Activated T-helper 2 cell treated with anti-CD3 and anti-CD28 coated beads, Interferon-gamma antibody, Interleukin-2, Interleukin-4, amounts not matched to agents 10 μg/mL and 5 μg/mL and 100 μg/mL, durations not matched to agents 14 hours and 24 hours and 36 hours (primary cell): ENCODE measurements at regions not wholly inside any gene's neighbourhood (a gene's known extent, or its start where the extent isn't known, plus 50 kb on each side); places are given as distances from the start of the nearest gene placed in this dataset.

Experiments
- DNase-seq: peaks from one replicate; pipeline ENCODE4 v3.0.0; 2021; ENCODE audit warnings: low spot score
- H3K27ac Mint-ChIP-seq: one replicate; pipeline ENCODE4 v1.8.0; 2021; ENCODE audit warnings: mixed read lengths
- H3K27me3 Mint-ChIP-seq: one replicate; pipeline ENCODE4 v1.8.0; 2021; ENCODE audit warnings: low read depth, mixed read lengths
- H3K36me3 Mint-ChIP-seq: one replicate; pipeline ENCODE4 v1.8.0; 2021; ENCODE audit warnings: low read depth, mixed read lengths
- H3K4me1 Mint-ChIP-seq: one replicate; pipeline ENCODE4 v1.8.0; 2021; ENCODE audit warnings: low read depth, mixed read lengths
- H3K4me3 Mint-ChIP-seq: one replicate; pipeline ENCODE4 v1.8.0; 2021; ENCODE audit warnings: low read depth, mild to moderate bottlenecking, moderate library complexity, mixed read lengths
- H3K9me3 Mint-ChIP-seq: one replicate; pipeline ENCODE4 v1.8.0; 2021; ENCODE audit warnings: mixed read lengths
- intact Hi-C: fragments of 100-400 bp; cut with micrococcal nuclease; formaldehyde crosslinking; loops from one replicate; pipeline ENCODE4 v1.15.1; 2023

DNA sequence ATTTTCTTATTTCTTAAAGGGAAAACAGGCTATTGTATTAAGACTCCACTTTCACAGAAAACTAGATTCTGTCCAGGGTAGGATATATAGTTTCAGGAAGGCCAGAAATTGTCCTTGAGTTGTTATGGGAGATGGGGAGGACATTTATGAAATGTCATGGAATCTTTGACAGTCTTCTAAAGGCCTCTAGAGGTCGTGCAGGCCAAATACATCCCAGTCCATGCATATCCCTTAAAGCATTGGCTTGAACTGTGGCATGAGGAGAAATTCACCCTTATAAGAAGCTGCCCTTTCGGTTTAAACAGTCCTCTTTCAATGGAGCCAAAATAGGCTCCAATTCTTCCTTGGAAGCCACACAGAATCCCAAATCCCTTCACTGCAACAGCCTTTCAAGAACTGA lies 183.6 kb upstream of the NOCT start:
- H3K9me3 Mint-ChIP-seq: no peaks in the 10 kb centered on the region
- no peak overlapping the region for H3K4me3 Mint-ChIP-seq
- H3K36me3 Mint-ChIP-seq: no peaks in the 10 kb centered on the region
- H3K27ac Mint-ChIP-seq: no peak overlapping the region
- intact Hi-C loops: no loop called here
- H3K27me3 Mint-ChIP-seq: peaks cover 2% of the 10 kb centered on the region
- H3K4me1 Mint-ChIP-seq: no peaks in the 10 kb centered on the region
- no peak for DNase-seq

DNA sequence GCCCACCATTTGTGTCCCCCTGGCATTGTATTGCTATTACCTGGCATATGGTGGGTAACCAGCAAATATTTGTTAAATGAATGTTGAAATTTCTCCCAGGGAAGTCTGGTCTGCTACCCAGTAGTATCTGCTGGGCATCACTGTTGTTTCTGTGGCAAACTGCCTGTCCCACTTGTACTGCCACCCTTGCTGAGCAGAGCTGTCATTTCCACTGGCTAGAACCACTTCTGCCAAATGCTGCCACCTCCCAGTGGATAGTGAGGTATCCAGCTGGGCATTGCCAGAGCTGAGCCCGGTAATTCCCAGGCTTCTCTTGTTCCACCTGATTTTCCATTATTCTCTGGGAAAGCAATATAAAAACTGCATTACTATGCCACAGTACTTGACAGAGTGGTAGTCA lies 186.7 kb upstream of the NOCT start:
- intact Hi-C loops: no loop called here
- H3K27me3 Mint-ChIP-seq: peaks cover 2% of the 10 kb centered on the region
- H3K4me1 Mint-ChIP-seq: no peaks in the 10 kb centered on the region
- DNase-seq: no peak
- no peaks in the 10 kb centered on the region for H3K9me3 Mint-ChIP-seq
- H3K36me3 Mint-ChIP-seq: no peaks in the 10 kb centered on the region
- H3K27ac Mint-ChIP-seq: no peak overlapping the region
- no peak overlapping the region for H3K4me3 Mint-ChIP-seq

DNA sequence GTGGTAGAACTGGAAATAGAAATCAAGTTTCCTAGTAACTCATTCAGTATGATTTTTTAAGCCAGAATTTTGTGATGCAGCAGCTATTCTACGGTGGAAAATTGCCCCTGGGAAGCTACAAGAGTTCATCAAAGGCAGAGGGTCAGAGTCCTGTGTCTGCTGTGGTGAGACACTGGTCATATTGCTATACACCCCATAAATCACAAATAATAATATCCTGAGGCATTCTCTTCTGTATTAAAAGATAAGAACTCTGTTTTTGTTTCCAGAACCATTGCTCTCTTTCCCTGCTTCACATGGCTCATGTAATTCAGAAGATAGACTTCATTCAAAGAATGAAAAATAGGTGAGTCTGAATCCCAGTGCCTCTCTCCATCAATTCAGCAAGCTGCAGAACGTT lies 188.8 kb upstream of the NOCT start:
- no peaks in the 10 kb centered on the region for H3K36me3 Mint-ChIP-seq
- intact Hi-C loops: no loop called here
- peaks cover 2% of the 10 kb centered on the region for H3K27me3 Mint-ChIP-seq

DNA sequence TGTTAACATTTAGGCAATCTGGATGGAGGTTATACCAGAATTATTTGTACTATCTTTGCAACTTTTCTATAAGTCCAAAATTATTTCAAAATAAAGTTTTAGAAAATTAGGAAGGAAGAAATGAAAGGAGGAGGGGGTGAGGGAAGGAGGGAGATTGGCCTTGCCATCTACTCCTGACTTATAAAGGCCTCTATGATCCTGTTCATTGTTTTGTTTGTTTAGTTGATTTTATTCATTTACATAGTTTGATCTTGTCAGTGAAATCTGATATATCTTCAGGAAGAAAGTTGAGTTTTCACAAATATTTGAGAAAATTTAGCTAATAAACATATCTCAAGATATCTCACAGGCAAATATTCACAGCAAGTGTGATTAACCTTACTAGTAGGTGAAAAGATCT lies 189.3 kb upstream of the NOCT start:
- Mint-ChIP-seq H3K27ac (no peak overlapping the region), H3K36me3 (no peaks in the 10 kb centered on the region), H3K27me3 (peaks cover 2% of the 10 kb centered on the region), H3K4me3 (no peak overlapping the region), H3K9me3 (no peaks in the 10 kb centered on the region), H3K4me1 (no peaks in the 10 kb centered on the region)
- DNase-seq: no peak
- intact Hi-C loops: no loop called here

More for the DNA sequence above, 188.8 kb upstream of the NOCT start:
- Mint-ChIP-seq H3K4me3 (no peak overlapping the region), H3K9me3 (no peaks in the 10 kb centered on the region), H3K27ac (no peak overlapping the region), H3K4me1 (no peaks in the 10 kb centered on the region)
- no peak for DNase-seq

DNA sequence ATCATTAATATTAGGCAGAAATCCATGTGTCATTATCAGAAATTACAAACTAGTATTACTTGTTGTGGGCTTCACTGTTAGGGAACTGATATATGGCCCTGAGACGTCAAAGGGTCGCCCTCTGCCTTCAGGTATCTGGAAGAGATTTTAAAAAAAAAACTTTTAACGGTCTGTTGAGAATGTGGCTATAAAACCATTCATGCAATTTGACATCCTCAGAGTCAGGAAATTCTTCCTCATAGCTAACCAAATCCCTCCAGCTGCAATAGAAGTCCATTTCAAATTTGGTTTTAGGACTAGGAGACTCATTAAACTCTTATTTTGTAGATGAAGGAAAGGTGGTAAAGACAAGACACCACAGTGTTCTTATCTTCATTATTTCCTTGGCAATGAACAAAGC lies 194.2 kb upstream of the NOCT start:
- no peaks in the 10 kb centered on the region for H3K9me3 Mint-ChIP-seq
- intact Hi-C loops: no loop called here
- H3K4me3 Mint-ChIP-seq: no peak overlapping the region
- H3K27me3 Mint-ChIP-seq: no peaks in the 10 kb centered on the region
- no peaks in the 10 kb centered on the region for H3K4me1 Mint-ChIP-seq
- no peak for DNase-seq
- H3K36me3 Mint-ChIP-seq: no peaks in the 10 kb centered on the region
- no peak overlapping the region for H3K27ac Mint-ChIP-seq

DNA sequence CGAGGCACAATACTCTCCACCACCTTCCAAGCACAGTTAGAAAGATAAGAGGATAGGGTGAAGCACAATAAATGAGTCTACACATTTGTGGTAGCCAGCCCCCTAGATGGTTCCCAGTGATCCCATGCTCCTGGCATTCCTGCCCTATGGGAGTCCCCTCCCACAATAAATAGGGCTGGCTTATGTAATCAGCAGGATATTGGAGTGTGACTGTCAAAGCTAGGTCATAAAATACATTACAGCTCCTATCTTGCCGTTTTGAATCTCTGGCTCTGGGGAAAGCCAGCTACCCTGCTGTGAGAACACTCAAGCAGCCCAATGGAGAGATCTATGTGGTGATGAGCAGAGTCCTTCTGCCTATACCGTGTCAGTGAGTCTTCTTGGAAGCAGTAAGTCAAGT lies 198.7 kb upstream of the NOCT start:
- intact Hi-C loops: no loop called here
- Mint-ChIP-seq H3K4me1 (no peaks in the 10 kb centered on the region), H3K36me3 (no peaks in the 10 kb centered on the region), H3K4me3 (no peak overlapping the region), H3K9me3 (no peaks in the 10 kb centered on the region), H3K27ac (no peak overlapping the region), H3K27me3 (no peaks in the 10 kb centered on the region)
- no peak for DNase-seq

DNA sequence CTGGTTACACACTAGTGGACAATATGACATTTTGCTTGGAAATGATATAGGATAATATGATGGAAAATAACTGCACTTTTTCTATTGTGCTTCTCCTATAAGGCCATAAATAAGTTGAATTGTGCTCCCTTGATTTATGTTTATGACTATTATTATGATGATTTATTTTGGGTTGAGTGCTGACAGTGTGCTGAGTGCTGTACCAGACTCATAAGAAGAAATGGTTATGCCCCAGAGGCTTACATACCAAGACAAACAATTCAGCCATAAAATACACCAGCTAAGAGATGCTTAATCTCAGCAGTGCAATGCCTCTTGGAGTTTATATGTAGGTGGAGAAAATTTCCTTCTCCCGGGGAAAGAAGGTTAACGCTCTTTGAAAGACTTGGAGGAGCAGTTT lies 199.8 kb upstream of the NOCT start:
- DNase-seq: no peak
- intact Hi-C loops: no loop called here
- Mint-ChIP-seq H3K4me3 (no peak overlapping the region), H3K4me1 (no peaks in the 10 kb centered on the region), H3K27ac (no peak overlapping the region), H3K27me3 (no peaks in the 10 kb centered on the region), H3K9me3 (no peaks in the 10 kb centered on the region), H3K36me3 (no peaks in the 10 kb centered on the region)

DNA sequence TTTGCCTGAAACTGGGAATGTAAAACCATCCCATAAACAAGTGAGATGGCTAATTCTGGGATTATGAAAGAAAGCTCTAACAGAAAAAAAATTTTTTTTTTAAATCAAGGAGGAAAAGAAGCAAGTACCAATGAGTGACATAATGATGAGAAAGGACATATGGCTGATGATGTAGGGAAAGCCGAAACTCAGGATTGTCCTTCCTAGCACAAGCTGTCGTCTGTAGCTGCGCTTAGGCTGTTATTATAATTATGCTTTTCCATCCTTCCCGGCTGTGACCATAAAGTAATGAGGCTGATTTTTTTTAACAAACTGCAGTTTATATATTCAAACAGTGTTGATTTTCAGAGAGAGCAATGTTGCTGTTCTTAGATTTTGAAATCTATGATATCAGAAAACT lies 209.8 kb upstream of the NOCT start:
- DNase-seq: no peak
- Mint-ChIP-seq H3K4me1 (no peaks in the 10 kb centered on the region), H3K27me3 (peaks cover 10% of the 10 kb centered on the region), H3K36me3 (no peaks in the 10 kb centered on the region), H3K27ac (no peak overlapping the region), H3K9me3 (no peaks in the 10 kb centered on the region), H3K4me3 (no peak overlapping the region)
- intact Hi-C loops: no loop called here

DNA sequence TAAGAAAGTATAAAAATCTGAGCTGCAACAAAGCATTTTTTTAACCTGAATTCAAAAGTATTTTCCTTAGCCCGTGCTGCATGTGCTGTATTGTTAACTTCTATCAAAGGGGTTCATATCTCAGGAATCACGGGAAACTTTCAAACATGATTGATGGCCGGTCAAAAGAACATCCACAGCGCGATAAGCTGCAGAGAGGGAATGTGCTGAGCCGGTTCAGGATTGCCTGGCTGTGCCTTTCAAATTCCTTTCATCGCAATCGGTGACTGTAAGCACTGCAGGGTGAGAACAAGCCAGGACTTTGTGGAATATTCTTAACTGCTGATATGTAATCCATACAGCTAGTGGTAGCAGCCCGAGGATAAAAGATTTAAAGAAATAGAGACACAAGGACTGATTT lies 210.9 kb upstream of the NOCT start:
- no peak for DNase-seq
- intact Hi-C loops: no loop called here
- no peaks in the 10 kb centered on the region for H3K36me3 Mint-ChIP-seq
- H3K4me3 Mint-ChIP-seq: no peak overlapping the region
- peaks cover 10% of the 10 kb centered on the region for H3K27me3 Mint-ChIP-seq
- no peak overlapping the region for H3K27ac Mint-ChIP-seq
- H3K4me1 Mint-ChIP-seq: no peaks in the 10 kb centered on the region
- no peaks in the 10 kb centered on the region for H3K9me3 Mint-ChIP-seq

DNA sequence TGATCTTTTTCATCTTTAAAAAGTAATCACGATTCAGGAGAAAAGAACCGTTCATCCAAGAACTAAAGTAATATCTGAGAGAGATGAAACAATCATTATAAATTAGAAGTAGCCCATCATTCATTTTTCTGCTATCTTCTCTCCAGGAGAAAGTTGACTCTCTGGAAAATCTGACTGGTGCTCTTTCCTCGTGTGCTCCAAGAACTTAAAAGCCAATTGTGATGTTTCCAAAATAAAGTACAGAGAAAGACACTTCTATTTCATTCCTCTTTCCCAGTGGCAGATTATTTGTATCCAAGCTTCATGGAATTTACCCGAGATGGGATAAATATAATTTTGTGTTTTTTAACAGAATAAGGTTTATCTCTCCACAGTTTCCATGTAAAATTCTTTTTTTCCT lies 212.5 kb upstream of the NOCT start:
- Mint-ChIP-seq H3K36me3 (no peaks in the 10 kb centered on the region), H3K4me1 (no peaks in the 10 kb centered on the region), H3K27ac (no peak overlapping the region), H3K27me3 (peaks cover 10% of the 10 kb centered on the region), H3K4me3 (no peak overlapping the region), H3K9me3 (no peaks in the 10 kb centered on the region)
- intact Hi-C loops: no loop called here
- DNase-seq: no peak

DNA sequence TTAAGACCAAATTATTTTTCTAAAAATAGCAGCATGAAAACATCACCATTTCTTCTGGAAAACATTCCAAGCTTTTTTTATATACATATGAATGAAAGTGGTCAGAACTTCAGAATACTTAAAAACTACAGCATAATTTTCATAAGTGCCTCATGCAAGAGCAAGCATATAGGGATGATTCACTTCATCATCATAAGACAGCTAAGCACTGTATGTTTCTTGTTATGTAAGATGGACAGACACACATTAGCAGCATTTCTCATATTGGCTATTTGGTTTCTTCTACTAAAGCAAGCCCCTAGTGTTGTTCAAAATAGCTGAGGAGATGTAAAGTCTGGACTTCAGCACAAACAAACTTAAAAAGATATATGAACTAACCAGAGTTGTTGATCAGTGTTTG lies 213.1 kb upstream of the NOCT start:
- intact Hi-C loops: no loop called here
- no peak for DNase-seq
- Mint-ChIP-seq H3K4me1 (no peaks in the 10 kb centered on the region), H3K27me3 (peaks cover 10% of the 10 kb centered on the region), H3K4me3 (no peak overlapping the region), H3K9me3 (no peaks in the 10 kb centered on the region), H3K27ac (no peak overlapping the region), H3K36me3 (no peaks in the 10 kb centered on the region)

DNA sequence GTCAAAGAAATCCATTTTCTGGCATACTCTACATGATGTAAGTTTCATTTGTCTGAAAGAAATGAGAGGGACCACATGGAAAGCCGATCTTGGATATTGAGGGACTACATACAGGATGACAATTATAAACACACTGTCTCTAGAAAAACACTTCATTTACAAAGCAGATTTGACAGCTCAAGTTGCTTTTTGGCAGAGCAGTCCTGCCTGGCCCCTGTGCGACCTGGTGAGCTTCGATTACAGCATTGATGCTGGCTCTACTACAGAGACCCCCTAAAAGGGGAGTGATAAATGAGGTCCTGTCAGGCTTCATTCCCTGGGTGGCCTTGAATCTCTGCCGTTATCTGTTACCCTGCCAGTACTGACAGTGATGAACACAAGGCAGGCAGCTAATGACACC lies 215.2 kb upstream of the NOCT start:
- no peaks in the 10 kb centered on the region for H3K4me1 Mint-ChIP-seq
- no peak for DNase-seq
- no peaks in the 10 kb centered on the region for H3K9me3 Mint-ChIP-seq
- peaks cover 10% of the 10 kb centered on the region for H3K27me3 Mint-ChIP-seq
- H3K27ac Mint-ChIP-seq: no peak overlapping the region
- intact Hi-C loops: no loop called here
- no peaks in the 10 kb centered on the region for H3K36me3 Mint-ChIP-seq
- H3K4me3 Mint-ChIP-seq: no peak overlapping the region

DNA sequence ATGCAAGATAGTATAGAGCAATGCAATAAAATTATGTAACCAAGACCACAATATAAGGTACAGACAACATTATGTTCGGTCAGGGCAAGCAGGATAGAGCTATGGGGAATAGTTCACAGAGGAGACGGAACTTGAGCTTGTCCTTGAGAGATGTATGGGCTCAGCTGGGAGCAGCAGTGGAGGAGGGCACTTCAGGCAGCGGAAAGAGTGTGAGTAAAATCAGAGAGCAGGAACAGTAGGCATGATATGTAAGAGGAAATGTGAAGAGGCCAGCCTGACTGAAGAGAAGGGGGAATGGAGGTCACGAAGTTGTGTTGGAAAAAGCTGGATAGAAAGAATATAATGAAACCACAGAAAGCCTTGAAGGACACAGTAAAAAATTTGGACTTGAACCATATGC lies 217.2 kb upstream of the NOCT start:
- Mint-ChIP-seq H3K27me3 (peaks cover 2% of the 10 kb centered on the region), H3K27ac (no peak overlapping the region), H3K4me1 (no peaks in the 10 kb centered on the region), H3K36me3 (no peaks in the 10 kb centered on the region), H3K9me3 (no peaks in the 10 kb centered on the region), H3K4me3 (no peak overlapping the region)
- intact Hi-C loops: no loop called here
- DNase-seq: no peak

DNA sequence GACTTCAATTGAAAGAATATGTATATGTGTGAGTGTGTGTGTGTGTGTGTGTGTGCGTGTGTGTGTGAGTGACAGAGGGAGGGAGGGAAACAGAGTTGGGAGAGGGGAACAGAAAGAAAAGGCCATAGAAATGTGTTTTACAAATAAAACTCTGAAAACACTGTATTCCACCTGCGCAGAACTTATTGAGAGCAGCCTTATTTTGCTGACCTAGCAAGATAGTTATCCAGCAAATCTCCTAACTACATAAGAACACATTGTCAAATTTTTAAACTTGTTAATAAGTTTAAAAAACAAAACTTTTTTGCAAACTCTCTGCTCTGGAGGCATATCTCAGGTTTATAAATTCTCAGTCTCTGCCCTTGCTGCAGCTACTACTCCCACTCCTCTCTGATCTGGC lies 217.9 kb upstream of the NOCT start:
- intact Hi-C loops: no loop called here
- Mint-ChIP-seq H3K4me3 (no peak overlapping the region), H3K9me3 (no peaks in the 10 kb centered on the region)

More for the DNA sequence above, 217.9 kb upstream of the NOCT start:
- H3K36me3 Mint-ChIP-seq: no peaks in the 10 kb centered on the region
- no peaks in the 10 kb centered on the region for H3K27me3 Mint-ChIP-seq
- no peak for DNase-seq
- no peaks in the 10 kb centered on the region for H3K4me1 Mint-ChIP-seq
- H3K27ac Mint-ChIP-seq: no peak overlapping the region
